HG02970 (cell line): ENCODE measurements at regions not wholly inside any gene's neighbourhood (a gene's known extent, or its start where the extent isn't known, plus 50 kb on each side); places are given as distances from the start of the nearest gene placed in this dataset.
"Not testable (repeated sequence)": the region's sequence is repeated elsewhere in the genome, so short reads cannot be mapped to it uniquely, and the experiment has no call there.

Experiments
- ATAC-seq: cut with Tn5 transposase; IDR thresholded peaks from one replicate; pipeline ENCODE4 v1.9.1; 2021; ENCODE audit warnings: mild to moderate bottlenecking, moderate library complexity, moderate number of reproducible peaks; ENCODE audit not compliant: unreplicated experiment, low FRiP score

DNA sequence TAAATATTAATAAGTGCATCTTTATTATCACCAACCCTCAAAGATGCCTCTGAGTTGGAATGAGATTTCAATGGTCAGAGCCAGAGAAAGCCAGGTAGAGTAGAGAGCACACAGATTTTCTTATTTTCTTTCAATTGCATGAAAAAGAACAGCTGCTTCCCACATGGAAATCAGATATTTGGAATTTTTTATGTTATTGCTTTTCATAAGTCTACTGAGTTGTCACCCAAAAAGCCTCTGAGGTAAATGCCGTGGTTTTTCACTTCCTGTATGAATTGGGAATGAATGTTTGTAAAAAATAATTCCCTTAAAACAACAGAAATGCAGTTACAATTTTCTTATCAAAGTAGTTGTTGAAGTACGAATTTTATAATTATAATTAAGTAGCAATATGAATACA lies 563.1 kb downstream of the RFPL4B start:
- no peak for ATAC-seq

DNA sequence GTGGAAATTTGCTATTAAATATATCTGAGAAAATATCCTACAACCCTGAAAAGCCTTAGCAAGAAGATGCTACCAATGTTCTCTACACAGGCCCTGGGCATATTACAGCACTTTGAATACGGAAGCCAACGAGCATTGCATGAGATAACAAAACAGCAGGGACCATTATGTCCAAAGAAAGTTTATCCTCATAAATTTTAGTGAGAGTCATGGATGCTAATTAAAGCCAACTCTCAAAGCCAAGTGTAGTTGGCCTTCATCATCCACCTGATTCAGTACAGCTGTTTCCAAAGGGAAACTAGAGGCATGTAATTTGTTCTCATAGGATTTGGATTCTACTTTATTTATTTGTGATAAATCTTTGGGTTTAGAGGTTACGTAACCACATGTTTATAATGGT lies 564.8 kb downstream of the RFPL4B start:
- no peak for ATAC-seq

DNA sequence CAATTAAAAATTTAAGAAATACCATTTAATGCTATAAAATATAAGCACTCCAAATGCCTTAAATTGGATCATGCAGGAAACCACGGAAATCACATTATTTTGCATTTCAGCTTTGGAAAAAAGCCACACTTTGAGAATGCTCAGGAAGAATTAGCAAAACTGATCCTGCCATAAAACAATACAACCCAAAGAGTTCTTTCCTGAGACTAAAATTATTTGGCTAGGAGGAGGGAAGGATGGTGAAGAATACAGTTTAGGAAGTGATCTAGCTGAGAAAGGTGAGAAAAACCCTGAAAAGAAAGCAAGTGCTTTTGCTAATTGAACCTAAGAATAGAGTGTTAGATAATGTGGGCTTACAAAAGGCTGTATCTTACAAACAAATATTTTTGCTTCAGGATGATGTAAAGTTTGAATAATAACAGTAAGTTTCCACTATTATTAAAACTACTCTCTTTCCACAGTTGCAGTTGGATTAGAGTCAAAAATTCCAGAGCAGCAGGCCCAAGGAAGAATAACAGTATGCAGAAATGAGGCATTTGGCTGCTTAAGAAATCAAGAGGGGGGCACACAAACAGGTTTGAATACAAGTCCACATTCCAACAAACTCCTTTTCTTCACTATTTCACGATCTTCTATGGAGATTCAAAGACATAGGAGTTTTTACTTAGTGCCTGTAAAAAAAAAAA lies 565.4 kb downstream of the RFPL4B start:
- no peak for ATAC-seq

DNA sequence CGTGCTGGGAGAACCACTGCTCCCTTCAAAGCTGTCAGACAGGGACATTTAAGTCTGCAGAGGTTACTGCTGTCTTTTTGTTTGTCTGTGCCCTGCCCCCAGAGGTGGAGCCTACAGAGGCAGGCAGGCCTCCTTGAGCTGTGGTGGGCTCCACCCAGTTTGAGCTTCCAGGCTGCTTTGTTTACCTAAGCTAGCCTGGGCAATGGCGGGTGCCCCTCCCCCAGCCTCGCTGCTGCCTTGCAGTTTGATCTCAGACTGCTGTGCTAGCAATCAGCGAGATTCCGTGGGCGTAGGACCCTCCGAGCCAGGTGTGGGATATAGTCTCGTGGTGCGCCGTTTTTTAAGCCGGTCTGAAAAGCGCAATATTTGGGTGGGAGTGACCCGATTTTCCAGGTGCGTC lies 572.6 kb downstream of the RFPL4B start:
- ATAC-seq = not testable (repeated sequence)

DNA sequence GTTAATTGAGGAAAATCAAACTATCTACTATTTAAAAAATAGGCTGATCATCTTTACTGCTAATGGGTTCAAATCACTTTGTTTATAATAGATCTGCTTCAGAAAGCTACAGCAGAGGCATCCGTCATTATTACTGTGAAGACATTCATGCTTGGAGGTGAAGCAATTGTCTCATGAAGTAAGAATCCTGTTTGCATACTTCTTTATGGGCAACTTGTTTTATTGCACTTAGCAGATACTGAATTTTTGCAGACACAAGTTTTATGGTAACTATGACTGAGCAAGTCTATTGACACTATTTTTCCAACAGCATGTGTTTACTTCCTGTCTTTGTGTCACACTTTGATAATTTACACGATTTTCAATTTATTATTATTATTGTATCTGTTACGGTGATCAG lies 573.9 kb downstream of the RFPL4B start:
- no peak for ATAC-seq

DNA sequence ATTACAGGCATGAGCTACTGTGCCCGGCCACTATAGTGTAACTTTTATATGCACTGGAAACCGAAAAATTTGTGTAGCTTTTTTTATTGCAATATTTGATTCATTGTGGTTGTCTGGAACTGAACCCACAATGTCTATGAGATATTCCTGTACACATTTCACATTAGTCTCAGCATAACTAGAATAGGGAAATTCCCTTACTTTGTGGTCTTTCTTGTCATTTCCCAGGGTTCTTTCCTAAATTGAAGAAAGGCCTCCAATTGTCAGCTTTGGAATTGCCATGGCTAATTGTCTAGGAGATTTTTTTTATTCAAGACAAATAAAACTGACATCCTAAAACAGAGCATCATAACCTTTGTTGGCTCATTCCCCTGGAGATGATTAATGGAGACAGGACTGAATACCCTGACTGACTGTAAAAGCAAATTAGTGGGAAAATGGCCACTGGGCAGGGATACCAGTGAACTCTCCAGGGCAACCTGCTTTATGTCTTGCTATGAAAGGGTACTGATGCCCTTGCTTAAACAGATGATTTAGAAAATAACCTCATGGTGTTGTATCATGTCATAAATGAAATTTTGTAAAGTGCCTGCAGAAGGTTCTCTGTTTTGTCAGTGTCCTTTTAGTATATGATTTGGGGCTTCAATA lies 576.9 kb downstream of the RFPL4B start:
- ATAC-seq = no peak

DNA sequence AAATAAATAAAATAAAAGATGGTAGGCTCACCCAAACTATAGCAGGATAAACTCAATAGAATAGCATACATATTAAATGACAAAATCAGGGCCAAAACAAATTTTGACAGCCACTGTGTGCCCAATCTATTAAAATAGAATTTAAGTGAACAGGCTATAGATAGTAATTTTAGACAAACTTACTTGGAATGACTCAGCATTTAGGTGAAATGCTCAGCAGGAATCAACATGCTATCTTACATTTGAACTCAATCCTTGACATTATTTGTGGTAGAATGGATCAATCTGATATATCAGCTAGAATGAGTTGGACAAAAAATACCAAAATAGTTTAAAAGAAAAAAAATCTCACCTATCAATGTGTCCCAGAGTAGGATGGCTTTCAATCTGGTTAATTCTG lies 578.6 kb downstream of the RFPL4B start:
- ATAC-seq = no peak

DNA sequence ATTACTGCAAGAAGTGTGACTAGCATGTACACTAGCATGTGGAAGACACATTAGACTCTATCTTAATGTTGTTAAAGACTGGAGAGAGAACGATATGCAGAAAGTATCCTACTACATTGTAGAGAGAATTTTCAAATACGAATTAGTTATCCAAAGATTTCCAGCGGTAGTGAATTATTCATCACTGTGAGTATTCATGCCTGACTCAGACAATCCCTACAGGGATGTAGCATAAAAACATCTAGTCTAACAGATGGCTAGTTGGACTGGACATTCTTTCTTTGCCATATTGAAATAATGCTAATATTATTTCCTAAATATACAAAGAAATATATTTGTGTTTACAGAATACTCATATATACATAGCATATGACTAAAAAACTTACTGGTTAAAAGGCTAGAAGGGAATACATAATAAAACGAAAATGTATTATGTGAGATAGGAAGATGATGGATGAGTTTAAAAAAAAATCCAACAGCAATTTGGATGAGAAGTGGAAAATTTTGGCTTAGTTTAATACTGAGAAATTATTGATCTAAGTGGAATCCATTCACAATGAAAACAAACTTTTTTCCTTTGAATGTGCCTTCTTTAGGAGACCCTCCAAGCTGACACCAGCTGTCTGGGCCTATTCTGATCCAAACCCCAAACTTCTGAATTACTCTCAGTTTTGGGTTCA lies 580.7 kb downstream of the RFPL4B start:
- no peak for ATAC-seq

DNA sequence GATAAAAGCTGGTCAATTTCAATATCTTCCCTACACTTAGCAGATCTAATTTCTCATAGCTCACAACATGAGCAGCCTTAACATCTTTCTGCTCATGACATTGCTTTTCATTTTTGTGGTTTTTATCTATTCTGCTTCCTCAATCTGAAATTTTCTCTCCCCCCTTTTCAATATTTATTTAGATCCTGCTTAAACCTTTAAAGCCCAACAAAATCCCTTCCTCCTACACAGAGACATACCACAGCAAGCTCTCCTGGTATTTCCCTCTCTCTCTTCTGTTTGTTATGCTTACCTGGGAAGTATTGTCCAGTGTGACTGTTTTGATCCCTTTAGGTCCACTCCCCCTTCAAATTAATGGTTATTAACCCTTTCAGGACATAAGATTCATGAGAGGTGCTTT lies 582.5 kb downstream of the RFPL4B start:
- ATAC-seq = no peak

DNA sequence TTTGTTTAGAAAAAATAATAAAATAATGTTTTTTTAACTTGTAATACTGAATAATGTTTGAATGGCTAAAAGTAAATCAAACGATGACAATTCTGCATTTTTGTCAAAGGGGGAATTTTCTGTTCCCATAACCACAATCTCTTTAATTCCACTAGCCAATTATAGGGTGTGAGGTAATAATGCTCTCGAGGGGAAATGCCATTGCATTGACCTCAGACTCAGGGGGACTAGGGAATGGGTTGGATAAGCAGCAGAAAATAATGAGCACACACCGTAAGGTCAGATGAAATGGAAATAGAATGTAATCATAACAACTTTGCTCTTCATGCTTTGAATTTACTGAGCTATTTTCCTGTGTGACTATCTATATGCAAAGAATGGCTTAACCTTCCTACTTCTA lies 584.7 kb downstream of the RFPL4B start:
- ATAC-seq = no peak

DNA sequence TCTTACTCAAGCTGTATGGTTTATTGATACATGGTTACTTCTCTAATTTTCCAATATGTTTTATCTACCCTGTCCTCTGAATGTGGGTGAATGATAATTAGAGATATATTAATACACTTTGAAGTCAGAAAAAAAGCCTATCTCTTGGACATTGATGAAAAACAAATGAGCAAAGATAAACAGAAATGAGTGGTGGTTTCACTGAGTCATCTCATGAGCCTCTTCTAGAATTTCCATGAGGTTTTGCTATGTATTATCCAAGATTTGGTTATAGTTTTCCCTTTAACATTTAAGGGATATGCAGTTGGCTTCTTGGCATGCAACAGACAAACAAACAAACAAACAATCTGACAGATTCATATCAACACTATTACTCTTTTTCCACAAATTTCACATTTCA lies 586.8 kb downstream of the RFPL4B start:
- ATAC-seq = no peak

DNA sequence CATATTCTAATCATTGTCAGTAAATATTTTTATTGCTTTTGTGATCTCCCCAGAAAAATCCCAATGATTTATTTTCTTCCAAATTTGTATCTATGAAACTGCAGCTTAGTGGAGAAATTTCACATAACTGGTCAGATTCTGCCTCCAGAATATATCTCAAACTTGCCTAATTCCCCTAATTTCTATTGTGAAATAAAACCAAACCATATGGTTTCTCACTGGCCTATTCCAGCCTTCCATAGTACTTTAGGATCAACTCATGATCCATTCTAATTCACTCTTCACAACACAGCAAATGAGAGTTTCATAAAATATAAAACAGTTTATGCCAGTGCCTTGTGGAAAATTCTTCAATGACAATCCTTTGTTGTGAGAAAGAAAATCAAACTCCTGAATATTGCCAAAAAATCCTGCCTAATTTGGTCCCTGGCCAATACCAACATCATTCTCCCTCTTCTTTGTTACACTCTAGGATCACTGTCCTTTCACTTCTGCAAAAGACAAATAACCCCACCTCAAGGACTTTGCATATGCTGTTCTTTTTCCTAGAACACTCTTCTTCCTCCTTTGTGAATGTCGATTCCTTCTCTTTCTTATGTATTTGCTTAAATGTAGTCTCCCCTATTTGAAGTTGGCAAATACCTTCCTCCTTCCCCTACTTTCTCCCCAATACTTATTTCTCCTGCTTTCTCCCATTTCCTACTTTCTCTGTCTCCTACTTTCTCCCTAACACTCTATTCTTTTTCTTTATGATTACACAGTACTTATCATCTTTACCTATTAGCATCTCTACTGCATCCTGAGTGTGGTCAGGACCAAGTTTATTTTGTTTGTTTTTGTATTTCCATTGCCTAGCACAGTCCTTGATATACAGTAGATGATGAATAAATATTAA lies 587.5 kb downstream of the RFPL4B start:
- no peak for ATAC-seq

DNA sequence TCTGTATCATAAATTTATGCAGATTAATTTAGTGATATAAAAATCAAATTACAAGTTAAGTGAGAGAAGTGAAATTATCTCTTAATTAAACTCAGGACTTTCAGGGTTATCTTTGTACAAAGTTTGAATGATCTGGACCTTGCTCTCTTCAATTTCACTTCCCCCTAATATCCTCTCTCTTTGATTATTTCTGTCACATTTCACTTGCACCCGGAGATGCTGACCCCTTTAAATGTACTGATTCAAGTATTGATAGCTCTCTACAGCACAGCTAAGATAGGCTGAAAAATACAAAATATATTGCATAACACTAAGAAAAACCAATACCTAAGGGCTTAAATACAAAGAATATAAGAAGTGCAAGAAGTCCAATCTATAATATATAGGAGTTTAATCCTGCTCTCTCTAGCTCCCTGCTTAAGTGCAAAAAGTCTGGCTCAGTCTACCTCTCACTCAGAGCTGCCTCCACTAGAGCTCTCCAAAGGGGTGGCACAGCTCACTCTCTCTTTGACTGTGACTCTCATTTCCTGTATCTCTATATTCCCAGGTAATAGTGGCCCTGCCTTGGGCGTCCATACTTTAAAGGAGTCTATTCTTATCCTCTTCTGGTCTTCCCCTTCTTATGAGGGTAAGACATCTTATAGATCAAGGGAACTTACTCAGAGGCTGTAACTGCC lies 588.4 kb downstream of the RFPL4B start:
- ATAC-seq = no peak

DNA sequence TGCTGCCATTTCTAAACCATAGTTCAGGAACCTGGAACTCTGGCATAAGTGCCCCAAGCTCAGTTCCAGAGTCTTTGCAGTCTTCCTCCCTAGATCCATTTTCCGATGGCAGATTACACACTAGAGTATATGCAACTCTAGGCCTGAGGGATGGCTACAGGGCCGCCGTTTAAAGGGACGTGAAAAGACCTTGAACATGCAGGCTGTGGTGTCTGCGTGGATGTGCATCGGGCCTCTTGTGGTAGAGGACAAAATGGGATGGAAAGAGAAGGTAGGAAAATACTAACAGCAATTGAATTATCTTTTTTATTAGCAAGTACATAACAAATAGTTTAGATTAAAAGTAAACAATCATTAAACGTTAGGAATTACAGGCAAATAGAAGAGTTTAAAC lies 588.9 kb downstream of the RFPL4B start:
- no peak for ATAC-seq

DNA sequence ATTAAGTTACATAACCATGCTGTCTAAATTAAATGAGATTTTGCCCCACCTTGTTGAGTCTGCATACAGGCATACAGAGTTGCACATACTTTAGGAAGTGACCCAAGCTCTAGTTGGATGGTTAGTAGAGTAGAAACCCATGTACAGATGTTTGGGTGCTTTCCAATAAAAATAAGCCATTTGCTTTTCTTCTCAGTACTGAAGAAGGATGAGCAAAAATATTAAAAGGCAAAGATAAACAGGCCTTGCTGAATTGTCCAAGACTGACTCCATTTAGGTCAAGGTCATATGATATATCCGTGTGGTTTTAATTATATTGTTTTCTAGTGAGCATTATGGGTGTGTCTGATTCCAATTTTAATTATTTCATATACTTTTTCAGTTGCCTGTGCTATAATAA lies 589.4 kb downstream of the RFPL4B start:
- ATAC-seq = no peak

DNA sequence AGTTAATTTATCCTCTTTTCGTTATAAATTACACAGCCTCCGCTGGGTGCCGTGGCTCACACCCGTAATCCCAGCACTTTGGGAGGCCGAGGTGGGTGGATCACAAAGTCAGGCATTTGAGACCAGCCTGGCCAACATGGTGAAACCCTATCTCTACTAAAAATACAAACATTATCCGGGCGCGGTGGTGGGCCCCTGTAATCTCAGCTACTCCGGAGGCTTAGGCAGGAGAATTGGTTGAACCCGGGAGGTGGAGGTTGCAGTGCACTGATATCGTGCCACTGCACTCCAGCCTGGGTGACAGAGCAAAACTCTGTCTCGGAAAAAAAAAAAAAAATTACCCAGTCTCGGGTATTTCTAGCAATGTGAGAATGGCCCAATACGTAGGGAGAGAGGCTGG lies 590.6 kb downstream of the RFPL4B start:
- ATAC-seq = not testable (repeated sequence)

DNA sequence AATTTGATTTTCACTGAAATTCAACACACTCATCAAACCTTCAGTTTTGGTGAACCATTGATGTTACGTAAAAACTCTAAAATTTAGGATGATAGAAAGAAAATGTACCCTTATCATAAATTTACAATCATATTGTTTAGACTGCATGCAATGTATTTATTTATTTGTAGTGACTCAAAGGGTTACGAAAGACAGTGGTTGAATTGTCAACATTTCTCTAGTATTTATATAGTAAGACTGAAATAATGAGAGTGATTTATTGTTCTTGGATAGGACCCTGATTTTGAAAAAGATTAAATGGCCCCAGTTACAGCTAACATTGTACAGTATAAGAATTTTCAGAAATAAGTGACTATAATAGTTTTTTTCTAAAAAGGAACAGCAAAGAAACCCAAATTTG lies 591.5 kb downstream of the RFPL4B start:
- no peak for ATAC-seq

DNA sequence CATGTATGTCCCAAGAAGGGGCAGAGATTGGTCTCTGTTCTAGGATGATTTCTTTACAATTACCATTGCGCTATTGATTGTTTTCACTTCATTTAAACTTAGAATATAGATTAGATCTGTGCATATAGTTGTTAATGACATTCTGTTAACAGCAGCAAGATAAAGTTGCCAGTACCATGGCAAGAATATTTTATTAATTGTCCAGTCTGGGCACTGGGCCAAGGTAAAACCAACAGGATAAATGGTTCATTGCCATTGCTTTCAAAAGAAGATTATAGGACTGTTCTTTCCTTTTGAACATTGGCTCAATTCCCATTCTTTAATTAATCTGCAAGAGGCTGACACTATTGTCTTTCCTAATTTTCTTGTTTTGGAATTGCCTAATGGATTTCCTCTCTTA lies 592.4 kb downstream of the RFPL4B start:
- no peak for ATAC-seq

DNA sequence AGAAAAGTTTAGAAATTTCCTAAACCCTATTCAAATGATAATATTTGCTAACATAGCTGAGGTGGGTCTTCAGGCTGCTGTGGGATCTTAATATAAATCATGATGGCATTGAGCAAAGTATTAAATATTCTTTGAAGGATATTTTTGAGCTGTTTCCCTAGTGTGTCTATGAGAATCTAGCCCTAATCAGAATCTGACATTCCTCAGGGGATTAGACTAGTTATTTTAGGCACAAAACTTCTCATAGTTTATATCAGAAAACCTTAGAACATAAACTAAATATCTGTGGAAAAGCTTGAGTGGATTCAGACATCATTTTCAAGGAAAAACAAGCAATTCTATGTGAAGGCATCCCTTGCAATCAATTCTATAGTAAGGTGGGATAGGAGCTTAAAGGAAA lies 594.5 kb downstream of the RFPL4B start:
- no peak for ATAC-seq

DNA sequence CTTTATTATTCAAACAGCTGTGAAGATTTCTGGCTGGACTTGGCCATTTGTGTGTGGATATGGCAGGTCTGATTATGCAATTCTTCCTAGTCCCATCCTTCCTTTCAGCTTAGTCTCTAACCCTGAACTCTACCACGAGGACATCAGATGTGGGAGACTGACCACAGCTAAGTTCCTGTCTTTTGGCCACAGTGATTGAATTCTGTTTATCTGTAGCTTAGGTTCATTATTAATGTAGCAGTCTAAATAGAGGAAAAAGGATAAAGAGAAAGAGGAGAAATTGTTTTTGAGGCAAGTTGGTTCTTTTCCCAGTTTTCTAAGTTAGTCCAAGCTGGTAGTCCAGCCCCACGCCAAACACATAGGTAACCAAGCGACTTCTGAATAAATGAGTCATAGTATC lies 598.9 kb downstream of the RFPL4B start:
- no peak for ATAC-seq
